IPS-20b (cell line): ENCODE measurements at regions not wholly inside any gene's neighbourhood (a gene's known extent, or its start where the extent isn't known, plus 50 kb on each side); places are given as distances from the start of the nearest gene placed in this dataset.

Source experiments
- H3K27ac ChIP-seq: one replicate; pipeline ENCODE4 v1.5.1; 2013; ENCODE audit warnings: low read length
- H3K27me3 ChIP-seq: 2 replicates; pipeline ENCODE4 v1.6.1; 2013; ENCODE audit warnings: mild to moderate bottlenecking, low read length, inconsistent platforms; ENCODE audit not compliant: insufficient read depth
- H3K36me3 ChIP-seq: 2 replicates; pipeline ENCODE4 v1.6.1; 2013; ENCODE audit warnings: low read depth, mild to moderate bottlenecking, inconsistent platforms, low read length, moderate library complexity; ENCODE audit not compliant: insufficient read depth
- H3K4me1 ChIP-seq: 2 replicates; pipeline ENCODE4 v1.6.1; 2013; ENCODE audit warnings: mild to moderate bottlenecking, control low read depth, inconsistent platforms, low read length, moderate library complexity; ENCODE audit not compliant: insufficient read depth
- H3K4me3 ChIP-seq: 2 replicates; pipeline ENCODE4 v1.5.1; 2013; ENCODE audit warnings: mild to moderate bottlenecking, low read length, inconsistent platforms
- H3K9ac ChIP-seq: 2 replicates; pipeline ENCODE4 v1.6.1; 2013; ENCODE audit warnings: low read depth, mild to moderate bottlenecking, inconsistent platforms, low read length, moderate library complexity
- H3K9me3 ChIP-seq: 2 replicates; pipeline ENCODE4 v1.6.1; 2013; ENCODE audit warnings: mild to moderate bottlenecking, low read depth, low read length, inconsistent platforms; ENCODE audit not compliant: insufficient read depth

DNA sequence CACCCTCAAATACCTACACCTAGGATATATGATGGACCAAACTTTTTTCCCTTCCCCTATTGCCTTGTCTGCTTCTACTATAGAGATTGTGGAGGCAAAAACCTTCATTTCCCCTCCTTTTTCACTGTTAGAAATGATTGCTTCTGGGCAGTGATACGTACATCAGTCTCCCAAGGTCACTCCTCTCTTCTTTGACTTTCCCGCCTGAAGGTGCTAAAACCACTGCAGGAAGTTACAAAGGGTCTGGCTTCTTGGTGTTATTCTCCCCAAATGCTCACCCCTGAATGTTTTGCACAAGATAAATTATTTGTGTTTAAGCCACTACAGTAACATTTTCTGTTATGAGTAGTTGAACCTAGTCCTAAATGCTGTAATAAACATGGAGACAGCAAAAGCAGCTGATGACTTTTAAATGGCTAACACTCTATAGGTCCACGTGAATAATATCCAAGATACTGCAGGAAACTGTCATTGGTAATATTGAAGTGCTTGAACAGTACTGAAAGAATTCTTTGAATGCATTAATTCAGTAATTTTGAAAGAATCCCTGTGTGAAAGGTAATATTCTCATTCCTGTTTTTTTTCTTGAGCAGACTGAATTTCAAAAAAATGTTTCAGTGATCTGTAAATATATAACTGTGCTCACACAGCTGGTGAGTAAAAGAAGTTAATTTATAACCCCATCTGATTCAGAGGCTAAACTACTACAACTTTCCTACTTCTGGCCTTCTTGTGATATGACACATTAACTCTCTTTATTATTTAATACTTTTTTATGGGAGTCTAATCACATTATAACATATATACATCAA is 865.1 kb downstream of the EFNB2 start:
- no peak overlapping the region for H3K4me3 ChIP-seq
- no peaks in the 10 kb centered on the region for H3K9me3 ChIP-seq
- H3K9ac ChIP-seq = no peak overlapping the region
- H3K27me3 ChIP-seq = no peaks in the 10 kb centered on the region
- no peaks in the 10 kb centered on the region for H3K36me3 ChIP-seq
- no peaks in the 10 kb centered on the region for H3K4me1 ChIP-seq
- no peak overlapping the region for H3K27ac ChIP-seq

DNA sequence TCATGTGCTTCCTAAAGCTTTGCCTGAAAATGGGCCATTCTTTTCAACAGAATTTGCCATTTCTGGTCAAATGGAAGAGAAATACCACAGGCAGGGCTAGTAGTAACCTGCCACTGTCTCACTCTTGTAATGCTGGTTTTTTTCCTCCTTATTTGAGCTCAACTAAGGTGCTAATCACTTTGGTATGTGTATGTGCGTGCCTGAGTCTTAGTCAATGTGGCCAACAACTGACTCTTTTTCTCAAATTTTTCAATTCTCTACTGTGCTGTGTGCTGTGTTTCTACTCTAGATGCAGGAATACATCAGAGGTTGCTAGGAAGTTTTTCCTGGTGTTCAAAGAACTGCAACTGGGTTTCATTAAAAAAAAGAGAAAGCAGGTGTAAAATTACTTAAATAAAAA is 870.2 kb downstream of the EFNB2 start:
- Histone ChIP-seq H3K36me3 (no peaks in the 10 kb centered on the region), H3K9ac (no peak overlapping the region), H3K4me1 (no peaks in the 10 kb centered on the region; the same call in 1 of the 2 replicates), H3K4me3 (no peak overlapping the region), H3K27ac (no peak overlapping the region), H3K9me3 (no peaks in the 10 kb centered on the region), H3K27me3 (no peaks in the 10 kb centered on the region)

DNA sequence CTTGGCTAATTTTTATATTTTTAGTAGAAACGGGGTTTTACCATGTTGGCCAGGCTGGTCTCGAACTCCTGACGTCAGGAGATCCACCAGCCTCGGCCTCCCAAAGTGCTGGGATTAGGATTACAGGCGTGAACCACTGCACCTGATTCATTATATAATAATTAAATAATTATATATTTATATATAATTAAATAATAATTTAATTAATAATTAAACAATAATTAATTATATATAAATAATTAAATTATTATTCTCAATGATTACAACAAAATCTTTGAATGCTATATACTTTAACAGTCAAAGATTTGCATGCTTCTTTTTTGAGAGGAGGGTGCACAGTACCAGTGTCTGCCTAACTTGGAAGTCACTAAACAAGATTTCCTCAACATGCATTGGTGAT is 872.3 kb downstream of the EFNB2 start:
- H3K4me3 ChIP-seq = no peak overlapping the region
- H3K4me1 ChIP-seq = no peaks in the 10 kb centered on the region; the same call in 1 of the 2 replicates
- H3K27me3 ChIP-seq = no peaks in the 10 kb centered on the region
- no peak overlapping the region for H3K9ac ChIP-seq
- no peaks in the 10 kb centered on the region for H3K9me3 ChIP-seq
- H3K27ac ChIP-seq = no peak overlapping the region
- no peaks in the 10 kb centered on the region for H3K36me3 ChIP-seq

DNA sequence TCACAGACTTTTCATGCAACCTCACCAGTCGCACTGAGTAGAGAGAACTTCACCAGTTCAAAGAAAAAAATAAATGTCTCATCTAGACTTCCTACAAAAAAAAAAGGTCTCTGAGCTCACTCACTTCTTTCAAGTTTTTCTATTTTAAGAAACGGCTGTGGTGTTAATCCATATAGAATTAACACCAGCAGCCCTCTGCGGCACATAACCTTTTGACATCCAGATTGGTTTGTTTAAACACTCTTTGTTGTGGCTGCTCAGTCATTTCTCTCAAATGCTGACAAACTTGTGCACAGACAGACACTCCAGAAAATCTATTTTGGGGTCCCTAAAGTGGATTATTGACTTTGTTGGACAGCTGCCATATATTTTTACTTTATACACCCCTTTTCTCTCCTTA is 874.9 kb downstream of the EFNB2 start:
- Histone ChIP-seq H3K4me1 (no peaks in the 10 kb centered on the region; the same call in 1 of the 2 replicates), H3K9me3 (no peaks in the 10 kb centered on the region), H3K4me3 (no peak overlapping the region), H3K27me3 (no peaks in the 10 kb centered on the region), H3K9ac (no peak overlapping the region), H3K27ac (no peak overlapping the region), H3K36me3 (no peaks in the 10 kb centered on the region)

DNA sequence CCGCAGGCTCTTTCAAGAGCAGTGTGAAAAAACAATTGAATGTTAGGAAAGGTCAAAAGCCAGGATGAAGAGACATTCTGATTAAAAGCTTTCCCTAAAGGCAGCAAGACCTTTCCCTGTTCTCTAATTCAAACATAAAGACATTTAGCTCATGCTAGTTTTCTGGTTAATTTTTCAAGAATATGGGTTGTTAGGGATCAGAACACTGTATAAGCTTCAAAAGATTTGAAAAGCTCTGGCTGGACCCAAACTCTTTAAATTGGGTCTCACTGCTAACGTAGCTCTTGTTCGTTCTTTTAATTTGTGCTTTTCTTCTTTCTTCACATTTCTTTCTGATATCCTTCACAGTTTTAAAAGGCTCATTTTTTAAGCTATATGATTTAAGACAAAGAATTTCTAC is 877.0 kb downstream of the EFNB2 start:
- no peak overlapping the region for H3K4me3 ChIP-seq
- H3K36me3 ChIP-seq = no peaks in the 10 kb centered on the region
- no peak overlapping the region for H3K27ac ChIP-seq
- no peaks in the 10 kb centered on the region for H3K9me3 ChIP-seq
- H3K27me3 ChIP-seq = no peaks in the 10 kb centered on the region
- H3K4me1 ChIP-seq = no peaks in the 10 kb centered on the region
- H3K9ac ChIP-seq = no peak overlapping the region

DNA sequence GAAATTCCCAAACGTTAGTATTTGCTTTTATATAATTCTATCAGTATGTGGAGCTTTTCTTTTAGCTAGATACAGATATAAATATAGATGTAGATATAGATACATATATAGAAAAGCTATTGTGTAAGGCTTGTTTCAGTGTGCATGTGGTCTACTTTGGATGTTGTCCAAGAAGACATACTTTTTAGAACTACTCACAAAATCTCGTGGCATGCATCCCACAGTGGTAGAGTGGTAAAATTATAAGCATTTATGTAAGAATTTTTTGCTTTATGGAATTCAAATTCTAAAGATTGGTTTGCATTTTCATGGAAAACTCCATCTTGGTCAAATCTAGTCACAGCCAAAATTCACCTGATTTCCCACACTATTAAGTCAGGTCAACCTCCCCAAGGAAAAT is 880.4 kb downstream of the EFNB2 start:
- no peaks in the 10 kb centered on the region for H3K27me3 ChIP-seq
- H3K9ac ChIP-seq = no peak overlapping the region
- H3K4me3 ChIP-seq = no peak overlapping the region
- H3K4me1 ChIP-seq = no peaks in the 10 kb centered on the region
- no peaks in the 10 kb centered on the region for H3K9me3 ChIP-seq
- H3K27ac ChIP-seq = no peak overlapping the region
- no peaks in the 10 kb centered on the region for H3K36me3 ChIP-seq

DNA sequence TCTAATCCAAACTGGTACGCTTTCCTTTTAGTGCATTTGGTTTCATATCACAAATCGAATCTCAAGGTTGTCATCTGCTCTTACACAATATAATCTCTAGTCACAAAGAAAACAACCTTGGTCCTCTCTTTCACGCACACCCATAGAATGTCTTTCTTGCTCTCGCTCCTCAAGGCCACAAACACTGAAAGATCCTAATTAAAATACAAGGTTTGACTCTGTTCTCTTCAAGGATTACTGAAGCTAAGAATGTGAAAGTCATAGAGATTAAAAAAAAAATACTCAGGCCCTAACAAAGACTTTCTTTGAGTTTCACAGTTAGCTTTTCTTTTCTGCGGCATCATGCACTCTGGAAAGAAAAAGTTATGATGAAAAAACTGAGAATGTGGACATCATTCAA is 891.5 kb downstream of the EFNB2 start:
- no peaks in the 10 kb centered on the region for H3K36me3 ChIP-seq
- no peak overlapping the region for H3K4me3 ChIP-seq
- no peak overlapping the region for H3K9ac ChIP-seq
- no peak overlapping the region for H3K27ac ChIP-seq
- no peaks in the 10 kb centered on the region for H3K27me3 ChIP-seq
- no peaks in the 10 kb centered on the region for H3K4me1 ChIP-seq
- H3K9me3 ChIP-seq = no peaks in the 10 kb centered on the region

DNA sequence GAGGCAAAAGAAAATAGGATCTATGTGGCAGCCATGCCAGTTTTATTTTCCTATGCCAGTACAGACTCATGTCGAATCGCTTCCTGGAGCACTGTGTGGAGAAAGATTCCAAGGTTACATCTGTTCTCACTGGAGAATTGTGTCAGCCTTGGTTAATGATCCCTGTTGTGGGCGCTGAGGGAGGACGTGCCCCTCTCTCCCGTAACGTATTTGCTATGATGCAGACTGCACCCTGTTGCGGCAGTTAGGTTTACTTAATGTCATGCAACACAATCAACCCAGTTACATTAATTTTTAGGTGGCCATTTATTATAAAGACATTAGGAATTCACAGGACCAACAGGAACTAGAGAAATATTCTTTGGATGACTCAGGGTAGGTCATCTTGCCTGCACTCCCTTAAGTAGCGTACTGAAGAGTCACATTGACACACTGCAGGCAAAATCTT is 892.9 kb downstream of the EFNB2 start:
- H3K4me3 ChIP-seq = no peak overlapping the region
- no peaks in the 10 kb centered on the region for H3K9me3 ChIP-seq
- no peaks in the 10 kb centered on the region for H3K27me3 ChIP-seq
- H3K36me3 ChIP-seq = no peaks in the 10 kb centered on the region
- H3K9ac ChIP-seq = no peak overlapping the region
- no peak overlapping the region for H3K27ac ChIP-seq
- H3K4me1 ChIP-seq = no peaks in the 10 kb centered on the region

DNA sequence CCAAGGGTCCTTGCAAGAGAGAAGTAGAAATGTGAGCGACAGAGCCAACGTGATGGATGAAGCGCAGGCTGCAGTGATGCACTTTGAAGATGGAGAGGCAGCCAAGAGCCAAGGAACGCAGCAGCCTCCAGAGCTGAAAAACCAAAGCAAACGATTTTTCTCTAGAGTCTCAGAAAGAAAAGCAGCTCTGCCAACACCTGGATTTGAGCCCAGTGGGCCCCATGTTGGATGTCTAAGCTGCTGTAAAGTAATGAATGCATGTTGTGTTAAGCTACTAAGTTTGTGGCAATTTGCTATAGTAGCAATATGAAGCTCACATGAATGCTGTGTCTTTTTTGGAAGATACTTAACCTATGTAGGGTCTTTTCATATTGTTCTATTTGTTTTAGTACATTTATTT is 894.3 kb downstream of the EFNB2 start:
- no peak overlapping the region for H3K27ac ChIP-seq
- H3K4me3 ChIP-seq = no peak overlapping the region
- H3K9me3 ChIP-seq = no peaks in the 10 kb centered on the region
- no peaks in the 10 kb centered on the region for H3K36me3 ChIP-seq
- no peaks in the 10 kb centered on the region for H3K4me1 ChIP-seq
- H3K27me3 ChIP-seq = no peaks in the 10 kb centered on the region
- H3K9ac ChIP-seq = no peak overlapping the region

DNA sequence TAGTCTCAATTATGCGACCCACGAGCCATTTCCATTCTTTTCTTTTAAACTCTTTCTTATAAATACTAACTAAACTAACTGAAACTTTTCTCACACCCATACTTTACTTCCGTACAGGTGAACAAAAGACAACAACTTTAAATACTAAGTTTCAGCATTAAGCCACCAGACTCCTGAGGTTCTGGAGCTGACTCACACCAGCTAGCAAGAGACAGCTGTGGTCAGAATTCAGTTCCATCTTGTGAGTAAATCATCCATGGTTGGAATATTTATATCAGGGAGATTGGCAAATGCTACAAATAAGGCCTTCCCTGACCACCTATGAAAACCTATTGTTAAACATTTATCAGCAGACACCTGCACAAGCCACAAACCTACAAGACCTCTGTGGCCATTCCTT is 897.0 kb downstream of the EFNB2 start:
- H3K9ac ChIP-seq = no peak overlapping the region
- no peak overlapping the region for H3K4me3 ChIP-seq
- H3K36me3 ChIP-seq = no peaks in the 10 kb centered on the region
- no peak overlapping the region for H3K27ac ChIP-seq
- no peaks in the 10 kb centered on the region for H3K4me1 ChIP-seq
- no peaks in the 10 kb centered on the region for H3K27me3 ChIP-seq
- no peaks in the 10 kb centered on the region for H3K9me3 ChIP-seq

DNA sequence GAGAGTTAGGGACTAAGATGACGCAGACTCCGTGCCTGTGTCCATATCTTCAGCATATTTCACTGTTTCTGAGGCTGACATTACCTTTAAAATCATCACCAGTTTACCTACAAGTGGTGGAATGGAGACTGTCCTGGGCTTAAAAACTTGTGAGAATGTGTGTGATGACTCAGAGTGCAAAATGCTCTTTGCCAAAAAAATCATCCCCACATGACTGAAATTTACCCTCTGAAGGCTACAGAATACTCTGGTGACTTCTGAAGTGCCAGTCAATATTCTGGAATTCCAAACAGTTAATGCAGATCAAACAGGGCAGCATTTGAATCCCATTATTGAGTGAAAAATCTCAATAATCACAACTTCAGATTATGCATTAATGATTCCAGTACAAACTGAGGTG is 901.4 kb downstream of the EFNB2 start:
- H3K27ac ChIP-seq = no peak overlapping the region

DNA sequence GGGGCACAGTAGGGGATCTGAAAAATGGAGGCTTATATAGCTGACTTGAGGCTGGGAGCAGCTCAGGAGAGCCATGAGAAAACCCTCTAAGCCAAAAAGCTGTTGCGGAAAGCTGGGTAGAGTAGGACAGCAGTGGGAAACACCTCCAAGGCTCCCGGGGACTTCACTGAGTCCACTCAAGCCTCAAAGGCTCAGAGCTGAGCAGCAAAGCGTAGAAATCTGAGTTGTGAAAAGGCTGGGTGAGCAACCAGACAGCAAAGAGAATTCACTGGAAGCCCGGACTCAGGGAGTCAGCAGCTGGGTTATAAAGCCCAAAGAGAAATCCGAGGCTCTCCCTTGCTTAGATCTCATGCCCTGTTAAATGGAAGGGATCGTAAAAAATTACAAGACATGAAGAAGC is 905.0 kb downstream of the EFNB2 start:
- H3K36me3 ChIP-seq = no peaks in the 10 kb centered on the region
- peaks cover 4% of the 10 kb centered on the region; the same call in 1 of the 2 replicates for H3K4me1 ChIP-seq
- no peak overlapping the region for H3K4me3 ChIP-seq
- H3K27me3 ChIP-seq = no peaks in the 10 kb centered on the region
- H3K9ac ChIP-seq = no peak overlapping the region
- H3K27ac ChIP-seq = no peak overlapping the region
- H3K9me3 ChIP-seq = no peaks in the 10 kb centered on the region

More for the DNA sequence above, 901.4 kb downstream of the EFNB2 start:
- Histone ChIP-seq H3K27me3 (no peaks in the 10 kb centered on the region), H3K36me3 (no peaks in the 10 kb centered on the region), H3K9me3 (no peaks in the 10 kb centered on the region), H3K4me3 (no peak overlapping the region), H3K4me1 (no peaks in the 10 kb centered on the region), H3K9ac (no peak overlapping the region)
